ENCODE measurements at regions not wholly inside any gene's neighbourhood (a gene's known extent, or its start where the extent isn't known, plus 50 kb on each side); places are given as distances from the start of the nearest gene placed in this dataset.

- POLR2A ChIA-PET (ENCODE audit: low non-redundant PET): no interaction called here
- no peak overlapping the region for H3K27ac ChIP-seq
- CTCF ChIA-PET: no interaction called here
- no peak for DNase-seq (ENCODE audit: low spot score)
- TF ChIP-seq CTCF (conservative IDR thresholded peaks at IDR 0.05; ENCODE audit: low read depth): no peak
Measured at GRCh38 chr7:46178661-46179060, 257.6 kb upstream of the IGFBP3 start.

DNA sequence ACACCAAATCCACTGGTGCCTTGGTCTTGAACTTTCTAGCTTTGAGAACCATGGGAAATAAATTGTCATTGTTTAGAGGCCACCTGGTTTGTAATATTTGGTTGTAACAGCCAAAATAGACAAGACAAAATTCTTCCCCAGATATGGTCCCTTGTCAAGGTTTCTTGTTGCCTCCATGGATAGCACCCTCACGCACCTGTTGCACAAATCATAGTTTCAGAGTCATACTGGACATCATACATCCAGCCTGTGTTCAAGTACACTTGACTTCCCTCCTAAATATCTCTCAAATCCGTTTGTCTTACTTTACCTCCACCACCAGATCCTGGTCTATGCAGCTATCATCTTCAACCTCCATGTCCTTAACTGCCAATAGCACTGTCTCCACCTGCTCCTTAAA lies 256.7 kb upstream of the IGFBP3 start:
- TF ChIP-seq CTCF (conservative IDR thresholded peaks at IDR 0.05; ENCODE audit: low read depth): no peak
- H3K27ac ChIP-seq: no peak overlapping the region
- POLR2A ChIA-PET (ENCODE audit: low non-redundant PET): no interaction called here
- CTCF ChIA-PET: interaction anchor here (0.6 kb wide), 1 partner anchor 73 kb away, joined by 3 read pairs; no protein-coding TSS in a partner anchor
- DNase-seq (ENCODE audit: low spot score): no peak

GRCh38 chr7:46175221-46175620 lies 254.1 kb upstream of the IGFBP3 start:
- TF ChIP-seq CTCF (conservative IDR thresholded peaks at IDR 0.05; ENCODE audit: low read depth): no peak
- no peak overlapping the region for H3K27ac ChIP-seq
- CTCF ChIA-PET: no interaction called here
- POLR2A ChIA-PET (ENCODE audit: low non-redundant PET): no interaction called here
- no peak for DNase-seq (ENCODE audit: low spot score)

- no peak overlapping the region for H3K27ac ChIP-seq
- no peak for TF ChIP-seq CTCF (conservative IDR thresholded peaks at IDR 0.05; ENCODE audit: low read depth)
- no peak for DNase-seq (ENCODE audit: low spot score)
- CTCF ChIA-PET: no interaction called here
- POLR2A ChIA-PET (ENCODE audit: low non-redundant PET): no interaction called here
Measured at GRCh38 chr7:46174196-46174580, 253.1 kb upstream of the IGFBP3 start.

DNA sequence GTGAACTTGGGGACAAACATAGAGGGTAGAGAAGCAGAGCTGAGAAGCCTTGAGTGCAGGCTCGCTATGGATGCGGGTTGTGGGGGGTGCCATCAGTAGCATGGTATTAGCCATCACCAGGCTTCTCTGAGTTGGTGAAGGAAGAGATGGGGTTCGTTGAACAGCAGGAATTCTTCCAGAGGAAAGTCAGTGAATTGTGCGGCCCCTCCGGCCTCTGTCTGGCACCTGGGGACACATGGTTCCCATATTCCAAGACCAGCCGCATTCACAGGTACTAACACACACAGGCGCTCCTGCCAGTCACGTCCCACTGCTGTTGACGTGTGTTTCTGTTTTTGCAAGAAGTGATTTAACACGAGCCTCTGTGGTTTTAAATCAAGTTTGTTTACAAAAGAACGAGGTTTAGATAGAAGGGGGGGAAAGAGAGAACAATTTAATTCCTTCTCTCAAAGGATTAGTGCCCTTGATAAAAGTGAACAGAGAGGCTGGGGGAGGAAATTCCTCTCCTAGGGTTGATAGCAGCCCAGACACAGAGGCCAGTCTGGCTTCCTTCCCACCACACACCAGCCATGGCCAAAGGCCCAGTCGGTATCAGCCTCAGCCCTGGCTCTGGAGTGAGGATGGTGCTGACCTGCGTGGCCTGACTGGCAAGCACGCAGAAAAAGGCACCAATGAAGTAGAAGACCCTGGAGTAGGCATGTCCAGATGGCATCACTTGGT lies 252.6 kb upstream of the IGFBP3 start:
- ChIA-PET CTCF (no interaction called here), POLR2A (ENCODE audit: low non-redundant PET) (no interaction called here)
- TF ChIP-seq CTCF (conservative IDR thresholded peaks at IDR 0.05; ENCODE audit: low read depth): no peak
- H3K27ac ChIP-seq: no peak overlapping the region
- no peak for DNase-seq (ENCODE audit: low spot score)

- no peak for DNase-seq (ENCODE audit: low spot score)
- ChIA-PET POLR2A (ENCODE audit: low non-redundant PET) (no interaction called here), CTCF (no interaction called here)
- TF ChIP-seq CTCF (conservative IDR thresholded peaks at IDR 0.05; ENCODE audit: low read depth): no peak
- no peak overlapping the region for H3K27ac ChIP-seq
Measured at GRCh38 chr7:46170792-46171191, 249.7 kb upstream of the IGFBP3 start.

Measured in RWPE1 (cell line).